ENCODE measurements at regions not wholly inside any gene's neighbourhood (a gene's known extent, or its start where the extent isn't known, plus 50 kb on each side); places are given as distances from the start of the nearest gene placed in this dataset.

DNA sequence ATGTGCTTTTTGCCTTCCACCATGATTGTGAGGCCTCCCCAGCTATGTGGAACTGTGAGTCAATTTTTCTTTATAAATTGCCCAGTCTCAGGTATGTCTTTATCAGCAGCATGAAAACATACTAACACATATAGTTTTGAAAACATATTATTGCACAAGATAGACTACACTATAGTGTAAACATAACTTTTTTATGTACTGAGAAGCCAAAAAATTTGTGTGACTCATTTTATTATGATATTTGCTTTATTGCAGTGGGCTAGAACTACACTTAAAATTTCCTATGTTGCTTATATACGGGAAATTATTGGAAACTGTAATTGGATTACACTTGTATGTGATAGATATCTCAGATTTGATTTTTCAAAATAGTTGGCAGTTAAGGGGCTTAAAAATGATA lies 885.5 kb upstream of the FBXO33 start:
- Histone ChIP-seq H3K14ac (ENCODE audit: insufficient read depth, low read length) (no peak overlapping the region), H2AK5ac (ENCODE audit: insufficient read length, low read length) (no peak overlapping the region), H3K9ac (ENCODE audit: extremely low read depth, insufficient read length, low read length) (no peak overlapping the region), H3K4ac (ENCODE audit: low read depth, low read length) (no peak overlapping the region), H3K79me1 (ENCODE audit: insufficient read depth, low read depth, low read length, poor library complexity, severe bottlenecking) (no peaks in the 10 kb centered on the region), H2BK12ac (ENCODE audit: insufficient read length, low read depth, low read length) (no peak overlapping the region), H2AFZ (ENCODE audit: low read length) (no peak overlapping the region), H3K4me2 (ENCODE audit: insufficient read depth, insufficient read length, low read length) (no peak overlapping the region), H2BK20ac (ENCODE audit: low read depth, low read length, poor library complexity, severe bottlenecking) (no peak overlapping the region), H4K8ac (replicated peaks; ENCODE audit: insufficient read length, low read depth, low read length) (no peak overlapping the region), H2BK5ac (ENCODE audit: insufficient read length, low read length) (no peak overlapping the region), H4K91ac (ENCODE audit: insufficient read length, low read depth, low read length) (no peak overlapping the region), H3K18ac (ENCODE audit: insufficient read length, low read depth, low read length) (no peak overlapping the region), H2BK15ac (ENCODE audit: low read depth, low read length) (no peak overlapping the region), H3K27me3 (ENCODE audit: insufficient read depth, low read length) (no peaks in the 10 kb centered on the region), H3K4me1 (ENCODE audit: insufficient read depth, low read length) (no peaks in the 10 kb centered on the region; the same call in 1 of the 2 replicates), H3K79me2 (ENCODE audit: insufficient read depth, low read length) (no peaks in the 10 kb centered on the region), H4K5ac (ENCODE audit: insufficient read length, low read depth, low read length) (no peak overlapping the region), H3K56ac (ENCODE audit: insufficient read length, low read depth, low read length) (no peak overlapping the region), H3K27ac (ENCODE audit: insufficient read length, low read depth, low read length) (no peak overlapping the region), H3K9me3 (ENCODE audit: control insufficient read depth, low read depth, low read length) (no peaks in the 10 kb centered on the region), H3K23me2 (ENCODE audit: insufficient read length, low read depth, low read length, poor library complexity, severe bottlenecking) (no peaks in the 10 kb centered on the region), H3T11ph (ENCODE audit: low read length) (no peak overlapping the region), H2BK120ac (ENCODE audit: low read depth, low read length, poor library complexity, severe bottlenecking) (no peak overlapping the region), H4K20me1 (ENCODE audit: control insufficient read depth, insufficient read depth, insufficient read length) (no peaks in the 10 kb centered on the region), H3K23ac (ENCODE audit: insufficient read length, low read depth, low read length) (no peak overlapping the region)
- TF ChIP-seq, protein P1, sequence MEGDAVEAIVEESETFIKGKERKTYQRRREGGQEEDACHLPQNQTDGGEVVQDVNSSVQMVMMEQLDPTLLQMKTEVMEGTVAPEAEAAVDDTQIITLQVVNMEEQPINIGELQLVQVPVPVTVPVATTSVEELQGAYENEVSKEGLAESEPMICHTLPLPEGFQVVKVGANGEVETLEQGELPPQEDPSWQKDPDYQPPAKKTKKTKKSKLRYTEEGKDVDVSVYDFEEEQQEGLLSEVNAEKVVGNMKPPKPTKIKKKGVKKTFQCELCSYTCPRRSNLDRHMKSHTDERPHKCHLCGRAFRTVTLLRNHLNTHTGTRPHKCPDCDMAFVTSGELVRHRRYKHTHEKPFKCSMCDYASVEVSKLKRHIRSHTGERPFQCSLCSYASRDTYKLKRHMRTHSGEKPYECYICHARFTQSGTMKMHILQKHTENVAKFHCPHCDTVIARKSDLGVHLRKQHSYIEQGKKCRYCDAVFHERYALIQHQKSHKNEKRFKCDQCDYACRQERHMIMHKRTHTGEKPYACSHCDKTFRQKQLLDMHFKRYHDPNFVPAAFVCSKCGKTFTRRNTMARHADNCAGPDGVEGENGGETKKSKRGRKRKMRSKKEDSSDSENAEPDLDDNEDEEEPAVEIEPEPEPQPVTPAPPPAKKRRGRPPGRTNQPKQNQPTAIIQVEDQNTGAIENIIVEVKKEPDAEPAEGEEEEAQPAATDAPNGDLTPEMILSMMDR (conservative IDR thresholded peaks at IDR 0.05): no peak
- H3K9me3 Mint-ChIP-seq: peaks cover 3 to 15% of the 10 kb centered on the region in 2 experiments; a peak in 3 of 5 replicates
- no peaks in the 10 kb centered on the region for H3K27me3 Mint-ChIP-seq (ENCODE audit: low read depth)
- H3K36me3 Mint-ChIP-seq (ENCODE audit: insufficient read depth in 1 of 3, low read depth in 3 of 3): peaks cover 0 to 12% (median 5%) of the 10 kb centered on the region in 3 experiments; a peak in 4 of 7 replicates
- DNase-seq: no peak
- no peak overlapping the region for H3K27ac Mint-ChIP-seq
- WGBS (ENCODE audit: extremely low coverage, insufficient read length, low lambda C conversion rate): no CpG with 5 or more reads among the region's 1 CpG
- peaks cover 0 to 4% of the 10 kb centered on the region in 2 experiments; a peak in 2 of 4 replicates for H3K4me1 Mint-ChIP-seq
- no peak overlapping the region for H3K4me3 Mint-ChIP-seq
